Trophoblast cell (in vitro differentiated cells and primary cell): ENCODE measurements at regions not wholly inside any gene's neighbourhood (a gene's known extent, or its start where the extent isn't known, plus 50 kb on each side); places are given as distances from the start of the nearest gene placed in this dataset.

Experiments used
- DNase-seq, 2 donors: peaks; one replicate each; pipeline ENCODE4 v3.0.0-alpha.2; 2016
- H2AFZ ChIP-seq: 2 replicates; pipeline ENCODE4 v1.6.1; 2013; ENCODE audit warnings: low read length, moderate library complexity, mild to moderate bottlenecking; ENCODE audit not compliant: insufficient read depth, poor library complexity
- H2AK5ac ChIP-seq: 2 replicates; pipeline ENCODE4 v1.6.1; 2013; ENCODE audit warnings: mild to moderate bottlenecking, low read length
- H2BK120ac ChIP-seq: 2 replicates; pipeline ENCODE4 v1.6.1; 2013; ENCODE audit warnings: low read length, mild to moderate bottlenecking, moderate library complexity; ENCODE audit not compliant: insufficient read depth, poor library complexity
- H2BK12ac ChIP-seq: 2 replicates; pipeline ENCODE4 v1.6.1; 2013; ENCODE audit warnings: mild to moderate bottlenecking, low read length, moderate library complexity
- H2BK5ac ChIP-seq: 2 replicates; pipeline ENCODE4 v1.6.1; 2013; ENCODE audit warnings: low read length, low read depth, moderate library complexity, mild to moderate bottlenecking; ENCODE audit not compliant: poor library complexity
- H3K14ac ChIP-seq: 2 replicates; pipeline ENCODE4 v1.6.1; 2013; ENCODE audit warnings: mild to moderate bottlenecking, low read length
- H3K18ac ChIP-seq: 2 replicates; pipeline ENCODE4 v1.6.1; 2013; ENCODE audit warnings: mild to moderate bottlenecking, low read length
- H3K23ac ChIP-seq: 2 replicates; pipeline ENCODE4 v1.6.1; 2013; ENCODE audit warnings: low read length
- H3K27ac ChIP-seq: 2 replicates; pipeline ENCODE4 v1.5.1; 2013; ENCODE audit warnings: low read depth, mild to moderate bottlenecking, inconsistent platforms, low read length, moderate library complexity
- H3K27me3 ChIP-seq: 2 replicates; pipeline ENCODE4 v1.6.1; 2013; ENCODE audit warnings: inconsistent platforms, mild to moderate bottlenecking, low read length, moderate library complexity; ENCODE audit not compliant: insufficient read depth
- H3K36me3 ChIP-seq, 2 experiments: 1 replicate in 1 of 2; 2 replicates in 1 of 2; pipeline ENCODE4 v1.6.1; 2013; ENCODE audit warnings: low read length in 2 of 2, mild to moderate bottlenecking in 2 of 2, moderate library complexity in 1 of 2; ENCODE audit not compliant: insufficient read depth in 2 of 2, control insufficient read depth in 1 of 2
- H3K4ac ChIP-seq: 2 replicates; pipeline ENCODE4 v1.6.1; 2013; ENCODE audit warnings: low read depth, mild to moderate bottlenecking, low read length, moderate library complexity
- H3K4me1 ChIP-seq, 2 experiments: 1 replicate in 1 of 2; 2 replicates in 1 of 2; pipeline ENCODE4 v1.6.1; 2013; ENCODE audit warnings: low read length in 2 of 2, mild to moderate bottlenecking in 2 of 2, moderate library complexity in 1 of 2; ENCODE audit not compliant: insufficient read depth in 2 of 2, control insufficient read depth in 1 of 2
- H3K4me2 ChIP-seq: 2 replicates; pipeline ENCODE4 v1.6.1; 2013; ENCODE audit warnings: inconsistent platforms, mild to moderate bottlenecking, low read length, moderate library complexity
- H3K4me3 ChIP-seq: 2 replicates; pipeline ENCODE4 v1.5.1; 2013; ENCODE audit warnings: mild to moderate bottlenecking, low read depth, low read length, inconsistent platforms
- H3K79me1 ChIP-seq: one replicate; pipeline ENCODE4 v1.6.1; 2013; ENCODE audit warnings: low read length
- H3K79me2 ChIP-seq: 2 replicates; pipeline ENCODE4 v1.6.1; 2013; ENCODE audit warnings: low read length, mild to moderate bottlenecking; ENCODE audit not compliant: control insufficient read depth, insufficient read depth, poor library complexity
- H3K9ac ChIP-seq: 2 replicates; pipeline ENCODE4 v1.6.1; 2013; ENCODE audit warnings: mild to moderate bottlenecking, low read length
- H3K9me3 ChIP-seq: 2 replicates; pipeline ENCODE4 v1.6.1; 2013; ENCODE audit warnings: low read depth, mild to moderate bottlenecking, control low read depth, inconsistent platforms, low read length; ENCODE audit not compliant: insufficient read depth
- H4K12ac ChIP-seq: 2 replicates; pipeline ENCODE4 v1.6.1; 2013; ENCODE audit warnings: low read depth, mild to moderate bottlenecking, low read length, moderate library complexity
- H4K8ac ChIP-seq: 2 replicates; pipeline ENCODE4 v1.6.1; 2013; ENCODE audit warnings: low read depth, mild to moderate bottlenecking, low read length, moderate library complexity
- H4K91ac ChIP-seq: one replicate; pipeline ENCODE4 v1.6.1; 2013; ENCODE audit warnings: low read depth, mild to moderate bottlenecking, low read length, moderate library complexity
- WGBS: extraction: QIAGEN DNeasy Blood & Tissue Kit; methylation state at CpG from one replicate; pipeline ENCODE4 v1.1.7; 2013; ENCODE audit warnings: missing lambda C conversion rate; ENCODE audit not compliant: insufficient read length, insufficient coverage; ENCODE audit errors: extremely low coverage; 5-methylcytosine and 5-hydroxymethylcytosine counted together

GRCh38 chr2:146944601-146945000, 900.2 kb upstream of the ACVR2A start:
- Histone ChIP-seq H2BK5ac (no peak overlapping the region), H3K4ac (no peak overlapping the region), H3K36me3 (no peaks in the 10 kb centered on the region), H3K79me1 (no peaks in the 10 kb centered on the region), H3K4me1 (no peaks in the 10 kb centered on the region), H3K14ac (no peak overlapping the region), H3K23ac (no peak overlapping the region), H3K4me2 (no peak overlapping the region), H4K8ac (no peak overlapping the region), H2BK12ac (no peak overlapping the region), H3K4me3 (no peak overlapping the region), H3K9me3 (no peaks in the 10 kb centered on the region), H2AK5ac (no peak overlapping the region), H2AFZ (no peak overlapping the region), H3K79me2 (no peaks in the 10 kb centered on the region), H3K18ac (no peak overlapping the region), H3K27ac (no peak overlapping the region), H4K91ac (no peak overlapping the region), H2BK120ac (no peak overlapping the region), H3K9ac (no peak overlapping the region), H4K12ac (no peak overlapping the region), H3K27me3 (no peaks in the 10 kb centered on the region)
- DNase-seq, result no peak
- WGBS, result no CpG with 5 or more reads among the region's 4 CpGs

GRCh38 chr2:146939991-146940685, 904.7 kb upstream of the ACVR2A start:
- no peak overlapping the region for H2AFZ ChIP-seq
- H2BK5ac ChIP-seq, result no peak overlapping the region
- no peaks in the 10 kb centered on the region for H3K4me1 ChIP-seq
- H4K12ac ChIP-seq, result no peak overlapping the region
- no peak overlapping the region for H3K9ac ChIP-seq
- H3K4ac ChIP-seq, result no peak overlapping the region
- no peaks in the 10 kb centered on the region for H3K27me3 ChIP-seq
- no peak overlapping the region for H2BK12ac ChIP-seq
- no peak overlapping the region for H3K23ac ChIP-seq
- H3K9me3 ChIP-seq, result no peaks in the 10 kb centered on the region
- no peak overlapping the region for H3K27ac ChIP-seq
- no peak for DNase-seq
- no peak overlapping the region for H2AK5ac ChIP-seq
- H3K18ac ChIP-seq, result no peak overlapping the region
- H4K91ac ChIP-seq, result no peak overlapping the region
- H3K14ac ChIP-seq, result no peak overlapping the region
- H3K79me2 ChIP-seq, result no peaks in the 10 kb centered on the region
- no peak overlapping the region for H3K4me2 ChIP-seq
- H3K4me3 ChIP-seq, result no peak overlapping the region
- H4K8ac ChIP-seq, result no peak overlapping the region
- no peaks in the 10 kb centered on the region for H3K79me1 ChIP-seq
- no CpG with 5 or more reads among the region's 5 CpGs for WGBS
- no peak overlapping the region for H2BK120ac ChIP-seq
- H3K36me3 ChIP-seq, result no peaks in the 10 kb centered on the region

- no peak overlapping the region for H4K12ac ChIP-seq
- H3K9ac ChIP-seq, result no peak overlapping the region
- no peak overlapping the region for H2BK12ac ChIP-seq
- H3K27me3 ChIP-seq, result no peaks in the 10 kb centered on the region
- H3K79me2 ChIP-seq, result no peaks in the 10 kb centered on the region
- H2AK5ac ChIP-seq, result no peak overlapping the region
- H3K79me1 ChIP-seq, result no peaks in the 10 kb centered on the region
- H2BK120ac ChIP-seq, result no peak overlapping the region
- no peak overlapping the region for H3K14ac ChIP-seq
- no peak overlapping the region for H3K4me3 ChIP-seq
- H3K27ac ChIP-seq, result no peak overlapping the region
- H4K8ac ChIP-seq, result no peak overlapping the region
- H3K4me1 ChIP-seq, result no peaks in the 10 kb centered on the region
- no peaks in the 10 kb centered on the region for H3K36me3 ChIP-seq
- H2AFZ ChIP-seq, result no peak overlapping the region
- no peaks in the 10 kb centered on the region for H3K9me3 ChIP-seq
- H3K4ac ChIP-seq, result no peak overlapping the region
- no peak overlapping the region for H4K91ac ChIP-seq
- no peak overlapping the region for H3K4me2 ChIP-seq
- no CpG with 5 or more reads among the region's 1 CpG for WGBS
- no peak overlapping the region for H3K18ac ChIP-seq
- H3K23ac ChIP-seq, result no peak overlapping the region
- DNase-seq, result no peak
- no peak overlapping the region for H2BK5ac ChIP-seq
Measured at GRCh38 chr2:146934921-146935320, 909.9 kb upstream of the ACVR2A start.

- no peak overlapping the region for H2AK5ac ChIP-seq
- no peaks in the 10 kb centered on the region for H3K9me3 ChIP-seq
- no peak overlapping the region for H3K14ac ChIP-seq
- no peak overlapping the region for H2BK12ac ChIP-seq
- H4K8ac ChIP-seq, result no peak overlapping the region
- H2BK120ac ChIP-seq, result no peak overlapping the region
- H2BK5ac ChIP-seq, result no peak overlapping the region
- DNase-seq, result no peak
- H3K9ac ChIP-seq, result no peak overlapping the region
- no peak overlapping the region for H3K23ac ChIP-seq
- no peak overlapping the region for H3K27ac ChIP-seq
- H3K4me3 ChIP-seq, result no peak overlapping the region
- H4K91ac ChIP-seq, result no peak overlapping the region
- H3K18ac ChIP-seq, result no peak overlapping the region
- H3K4me2 ChIP-seq, result no peak overlapping the region
- no CpG with 5 or more reads among the region's 5 CpGs for WGBS
- no peak overlapping the region for H4K12ac ChIP-seq
- no peak overlapping the region for H2AFZ ChIP-seq
- H3K4ac ChIP-seq, result no peak overlapping the region
- H3K79me2 ChIP-seq, result no peaks in the 10 kb centered on the region
- no peaks in the 10 kb centered on the region for H3K36me3 ChIP-seq
- H3K27me3 ChIP-seq, result no peaks in the 10 kb centered on the region
- H3K4me1 ChIP-seq, result no peaks in the 10 kb centered on the region
- no peaks in the 10 kb centered on the region for H3K79me1 ChIP-seq
Measured at GRCh38 chr2:146931109-146931508, 913.7 kb upstream of the ACVR2A start.
